Stomach (tissue), 8 donors: ENCODE measurements at regions not wholly inside any gene's neighbourhood (a gene's known extent, or its start where the extent isn't known, plus 50 kb on each side); places are given as distances from the start of the nearest gene placed in this dataset.

Experiments
- DNase-seq, 2 donors: peaks; one replicate each; pipeline versions ENCODE4 v3.0.0 to v3.0.0-alpha.2; 2013 to 2019
- H3K27ac ChIP-seq, 5 donors: fragments of 200-600 bp in 4 of 5; sonication (generic) in 4 of 5; one replicate each; pipeline ENCODE4 v1.5.1; 2013 to 2019; ENCODE audit warnings: mild to moderate bottlenecking in 1 of 5, moderate library complexity in 1 of 5
- H3K27me3 ChIP-seq, 3 donors: fragments of 200-600 bp; sonication (generic); one replicate each; pipeline ENCODE4 v1.5.1; 2017 to 2019; ENCODE audit warnings: mixed run types in 1 of 3
- H3K36me3 ChIP-seq, 4 donors: fragments of 200-600 bp; sonication (generic); 1 replicate in 3 of 4; 2 replicates in 1 of 4; pipeline ENCODE4 v1.5.1; 2016 to 2019
- H3K4me1 ChIP-seq, 4 donors: fragments of 200-600 bp; sonication (generic); one replicate each; pipeline ENCODE4 v1.5.1; 2016 to 2019
- H3K4me3 ChIP-seq, 4 donors: fragments of 200-600 bp; sonication (generic) in 3 of 4; one replicate each; pipeline ENCODE4 v1.5.1; 2016 to 2019; ENCODE audit warnings: mild to moderate bottlenecking in 1 of 4
- H3K9me3 ChIP-seq, 4 donors: fragments of 200-600 bp; sonication (generic); one replicate each; pipeline ENCODE4 v1.5.1; 2016 to 2019
- CTCF ChIP-seq, 7 experiments: fragments of 450-650 bp in 4 of 7; fragments of 200-600 bp in 3 of 7; sonication (generic) in 3 of 7; IDR thresholded peaks; one replicate each; pipeline ENCODE4 v1.5.1; 2016 to 2019; ENCODE audit warnings: antibody characterized with exemption in 7 of 7, control low read depth in 2 of 7, mild to moderate bottlenecking in 1 of 7
- EP300 ChIP-seq: sonication (generic); formaldehyde crosslinking; IDR thresholded peaks from one replicate; pipeline ENCODE4 v1.6.1; 2017; ENCODE audit warnings: antibody characterized with exemption
- POLR2A ChIP-seq, 4 donors: fragments of 450-650 bp; IDR thresholded peaks; one replicate each; pipeline ENCODE4 v1.6.1; 2016; ENCODE audit warnings: antibody characterized with exemption in 4 of 4, control low read depth in 2 of 4, mild to moderate bottlenecking in 1 of 4, moderate library complexity in 1 of 4
- POLR2AphosphoS5 ChIP-seq, 3 donors: sonication (generic); formaldehyde crosslinking; IDR thresholded peaks; one replicate each; pipeline ENCODE4 v1.6.1; 2016; ENCODE audit warnings: antibody characterized with exemption in 3 of 3
- WGBS, 5 donors: extraction: QIAGEN DNeasy Blood & Tissue Kit in 3 of 5; methylation state at CpG; one replicate each; pipeline versions ENCODE4 v1.1.5 to v1.1.7; 2013 to 2018; 5-methylcytosine and 5-hydroxymethylcytosine counted together
- intact Hi-C: fragments of 100-400 bp; cut with DNase I; formaldehyde crosslinking; loops from one replicate; pipeline ENCODE4 v1.15.1; 2023; ENCODE audit warnings: low total_unique reads
- donor health status: healthy with polysubstance abuse.
- donor health status: Bipolar disorder and iron deficiency.
- donor health status: healthy.

GRCh38 chr4:14431155-14432134, 570.8 kb upstream of the CPEB2 start:
- Histone ChIP-seq H3K9me3 (peaks cover 0 to 4% (median 1%) of the 10 kb centered on the region in 4 donors), H3K4me3 (no peak overlapping the region), H3K36me3 (no peaks in the 10 kb centered on the region), H3K4me1 (no peaks in the 10 kb centered on the region), H3K27me3 (no peaks in the 10 kb centered on the region), H3K27ac (no peak overlapping the region)
- DNase-seq, result no peak
- 33 to 63% (median 46%) methylated on average over 3 of the region's 3 CpGs for WGBS, 5 donors
- TF ChIP-seq POLR2A (IDR thresholded peaks at IDR 0.05), result no peak
- TF ChIP-seq POLR2AphosphoS5 (IDR thresholded peaks at IDR 0.05), result no peak
- no peak for TF ChIP-seq EP300
- TF ChIP-seq CTCF (IDR thresholded peaks at IDR 0.05), result no peak
- intact Hi-C loops, result no loop called here

- TF ChIP-seq POLR2AphosphoS5 (IDR thresholded peaks at IDR 0.05) (no peak), CTCF (IDR thresholded peaks at IDR 0.05) (no peak), POLR2A (IDR thresholded peaks at IDR 0.05) (no peak), EP300 (no peak)
- WGBS, 5 donors, result 38 to 80% (median 58%) methylated on average over 2 of the region's 2 CpGs
- intact Hi-C loops, result no loop called here
- Histone ChIP-seq H3K36me3 (no peaks in the 10 kb centered on the region), H3K27ac (no peak overlapping the region), H3K27me3 (no peaks in the 10 kb centered on the region), H3K9me3 (no peaks in the 10 kb centered on the region), H3K4me1 (no peaks in the 10 kb centered on the region), H3K4me3 (no peak overlapping the region)
- DNase-seq, result no peak
Observed at GRCh38 chr4:14434483-14434882, 567.8 kb upstream of the CPEB2 start.

GRCh38 chr4:14434916-14435315, 567.4 kb upstream of the CPEB2 start:
- TF ChIP-seq CTCF (IDR thresholded peaks at IDR 0.05) (no peak), POLR2A (IDR thresholded peaks at IDR 0.05) (no peak), POLR2AphosphoS5 (IDR thresholded peaks at IDR 0.05) (no peak), EP300 (no peak)
- no peaks in the 10 kb centered on the region for H3K27me3 ChIP-seq
- H3K4me3 ChIP-seq, result no peak overlapping the region
- WGBS, 5 donors, result 56 to 61% (median 58%) methylated on average over 3 of the region's 3 CpGs
- no peaks in the 10 kb centered on the region for H3K4me1 ChIP-seq
- H3K36me3 ChIP-seq, result no peaks in the 10 kb centered on the region
- H3K9me3 ChIP-seq, result no peaks in the 10 kb centered on the region
- DNase-seq, result no peak
- intact Hi-C loops, result no loop called here
- no peak overlapping the region for H3K27ac ChIP-seq

GRCh38 chr4:14441561-14441960, 560.7 kb upstream of the CPEB2 start:
- no peak for DNase-seq
- Histone ChIP-seq H3K4me3 (no peak overlapping the region), H3K27ac (no peak overlapping the region), H3K36me3 (no peaks in the 10 kb centered on the region), H3K4me1 (peaks cover 0 to 6% (median 0%) of the 10 kb centered on the region in 4 donors), H3K9me3 (no peaks in the 10 kb centered on the region), H3K27me3 (no peaks in the 10 kb centered on the region)
- intact Hi-C loops, result no loop called here
- TF ChIP-seq POLR2A (IDR thresholded peaks at IDR 0.05), result no peak
- TF ChIP-seq EP300, result no peak
- TF ChIP-seq CTCF (IDR thresholded peaks at IDR 0.05), result no peak
- no peak for TF ChIP-seq POLR2AphosphoS5 (IDR thresholded peaks at IDR 0.05)
- 76 to 86% (median 81%) methylated on average over 3 of the region's 3 CpGs for WGBS, 5 donors
